ENCODE measurements at regions not wholly inside any gene's neighbourhood (a gene's known extent, or its start where the extent isn't known, plus 50 kb on each side); places are given as distances from the start of the nearest gene placed in this dataset.

GRCh38 chr1:58035523-58035922 is 511.0 kb downstream of the OMA1 start:
- 75% methylated on average over 2 of the region's 2 CpGs for WGBS (ENCODE audit: insufficient coverage, low coverage, low lambda C conversion rate, missing lambda C conversion rate)
- no peaks in the 10 kb centered on the region for H3K27me3 ChIP-seq
- DNase-seq = no peak
- no peak overlapping the region for H3K27ac ChIP-seq
- H3K4me3 ChIP-seq = no peak overlapping the region
- TF ChIP-seq, protein P1, sequence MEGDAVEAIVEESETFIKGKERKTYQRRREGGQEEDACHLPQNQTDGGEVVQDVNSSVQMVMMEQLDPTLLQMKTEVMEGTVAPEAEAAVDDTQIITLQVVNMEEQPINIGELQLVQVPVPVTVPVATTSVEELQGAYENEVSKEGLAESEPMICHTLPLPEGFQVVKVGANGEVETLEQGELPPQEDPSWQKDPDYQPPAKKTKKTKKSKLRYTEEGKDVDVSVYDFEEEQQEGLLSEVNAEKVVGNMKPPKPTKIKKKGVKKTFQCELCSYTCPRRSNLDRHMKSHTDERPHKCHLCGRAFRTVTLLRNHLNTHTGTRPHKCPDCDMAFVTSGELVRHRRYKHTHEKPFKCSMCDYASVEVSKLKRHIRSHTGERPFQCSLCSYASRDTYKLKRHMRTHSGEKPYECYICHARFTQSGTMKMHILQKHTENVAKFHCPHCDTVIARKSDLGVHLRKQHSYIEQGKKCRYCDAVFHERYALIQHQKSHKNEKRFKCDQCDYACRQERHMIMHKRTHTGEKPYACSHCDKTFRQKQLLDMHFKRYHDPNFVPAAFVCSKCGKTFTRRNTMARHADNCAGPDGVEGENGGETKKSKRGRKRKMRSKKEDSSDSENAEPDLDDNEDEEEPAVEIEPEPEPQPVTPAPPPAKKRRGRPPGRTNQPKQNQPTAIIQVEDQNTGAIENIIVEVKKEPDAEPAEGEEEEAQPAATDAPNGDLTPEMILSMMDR (IDR thresholded peaks at IDR 0.05) = no peak
- TF ChIP-seq POLR2A (IDR thresholded peaks at IDR 0.05) = no peak
- intact Hi-C loops (cut with DNase I) = no loop called here
- ATAC-seq = no peak
- no peaks in the 10 kb centered on the region for H3K9me3 ChIP-seq
- H3K36me3 ChIP-seq = no peaks in the 10 kb centered on the region
- H3K4me1 ChIP-seq = peaks cover 0 to 16% (median 2%) of the 10 kb centered on the region in 4 donors

DNA sequence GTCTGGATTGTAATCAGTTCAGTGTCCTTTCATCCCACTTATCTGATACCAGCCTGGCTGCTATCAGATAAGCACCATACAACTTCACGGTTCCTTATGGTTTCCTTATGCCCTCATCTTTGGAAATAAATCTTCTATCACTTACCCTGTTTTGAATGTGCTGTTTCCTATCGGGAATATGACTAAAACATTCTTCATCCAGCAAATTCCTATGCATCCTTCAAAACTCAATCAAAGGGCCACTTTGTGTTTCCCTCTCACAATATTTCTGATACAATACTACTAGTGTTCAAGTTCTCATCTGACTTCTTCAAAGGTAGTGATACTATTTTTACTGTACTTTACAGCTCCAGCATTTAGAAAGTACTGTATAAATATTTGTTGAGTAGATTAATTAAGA is 513.2 kb downstream of the OMA1 start:
- peaks cover 0 to 26% (median 6%) of the 10 kb centered on the region in 4 donors for H3K4me1 ChIP-seq
- intact Hi-C loops (cut with DNase I) = no loop called here
- H3K9me3 ChIP-seq = no peaks in the 10 kb centered on the region
- ATAC-seq = no peak
- DNase-seq = no peak
- H3K36me3 ChIP-seq = no peaks in the 10 kb centered on the region
- H3K27ac ChIP-seq = peak overlapping the region in 1 of 3 donors; percentile 71
- TF ChIP-seq, protein P1 (IDR thresholded peaks at IDR 0.05) = no peak
- no peak for TF ChIP-seq POLR2A (IDR thresholded peaks at IDR 0.05)
- WGBS (ENCODE audit: insufficient coverage, low coverage, low lambda C conversion rate, missing lambda C conversion rate) = 38% methylated on average over 2 of the region's 2 CpGs
- H3K4me3 ChIP-seq = no peak overlapping the region
- no peaks in the 10 kb centered on the region for H3K27me3 ChIP-seq

GRCh38 chr1:58032611-58033073 is 513.9 kb downstream of the OMA1 start:
- H3K4me1 ChIP-seq = peaks cover 0 to 26% (median 6%) of the 10 kb centered on the region in 4 donors
- no peaks in the 10 kb centered on the region for H3K9me3 ChIP-seq
- TF ChIP-seq, protein P1 (IDR thresholded peaks at IDR 0.05) = no peak
- no peak for TF ChIP-seq POLR2A (IDR thresholded peaks at IDR 0.05)
- H3K36me3 ChIP-seq = no peaks in the 10 kb centered on the region
- peak; percentile 22 to 63 (median 61) for DNase-seq
- H3K27me3 ChIP-seq = no peaks in the 10 kb centered on the region
- ATAC-seq = peak; percentile 89 to 91 (median 90)
- 27% methylated on average over 1 of the region's 1 CpG for WGBS (ENCODE audit: insufficient coverage, low coverage, low lambda C conversion rate, missing lambda C conversion rate)
- H3K27ac ChIP-seq = peak overlapping the region in 1 of 3 donors; percentile 71
- intact Hi-C loops (cut with DNase I) = no loop called here
- H3K4me3 ChIP-seq = no peak overlapping the region

- Histone ChIP-seq H3K27me3 (no peaks in the 10 kb centered on the region), H3K27ac (no peak overlapping the region), H3K36me3 (no peaks in the 10 kb centered on the region), H3K4me3 (no peak overlapping the region), H3K9me3 (no peaks in the 10 kb centered on the region), H3K4me1 (peaks cover 0 to 26% (median 6%) of the 10 kb centered on the region in 4 donors)
- DNase-seq (no peak), ATAC-seq (no peak)
- intact Hi-C loops (cut with DNase I) = no loop called here
- WGBS (ENCODE audit: insufficient coverage, low coverage, low lambda C conversion rate, missing lambda C conversion rate) = 57% methylated on average over 5 of the region's 5 CpGs
- TF ChIP-seq, protein P1 (IDR thresholded peaks at IDR 0.05) = no peak
- no peak for TF ChIP-seq POLR2A (IDR thresholded peaks at IDR 0.05)
These were observed 515.1 kb downstream of the OMA1 start for GRCh38 chr1:58031416-58031815.

DNA sequence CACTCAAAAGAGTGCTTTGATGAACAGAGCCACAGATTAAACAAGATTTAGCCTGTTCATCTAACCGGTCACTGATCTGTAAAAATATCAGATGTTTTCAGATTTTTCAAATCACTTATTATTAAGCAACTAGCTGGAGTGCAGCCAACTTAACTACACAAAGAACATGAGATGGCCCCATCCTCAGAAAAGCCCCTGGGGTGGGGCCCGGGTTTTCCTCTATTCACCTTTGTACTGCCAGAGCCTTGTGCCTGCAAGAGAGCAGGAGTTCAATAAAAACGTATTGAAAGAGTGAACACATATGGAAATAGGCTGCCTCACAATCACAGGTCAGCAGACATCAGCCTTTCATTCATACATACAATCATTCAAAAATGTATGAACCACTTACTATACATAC is 516.1 kb downstream of the OMA1 start:
- ATAC-seq (peak in 2 of 4 donors; percentile 11 to 38), DNase-seq (no peak)
- intact Hi-C loops (cut with DNase I) = no loop called here
- H3K4me3 ChIP-seq = no peak overlapping the region
- no peaks in the 10 kb centered on the region for H3K36me3 ChIP-seq
- TF ChIP-seq POLR2A (IDR thresholded peaks at IDR 0.05) = no peak
- TF ChIP-seq, protein P1 (IDR thresholded peaks at IDR 0.05) = no peak
- WGBS (ENCODE audit: insufficient coverage, low coverage, low lambda C conversion rate, missing lambda C conversion rate) = 20% methylated on average over 2 of the region's 3 CpGs
- H3K27me3 ChIP-seq = no peaks in the 10 kb centered on the region
- H3K9me3 ChIP-seq = no peaks in the 10 kb centered on the region
- peaks cover 0 to 26% (median 6%) of the 10 kb centered on the region in 4 donors for H3K4me1 ChIP-seq
- H3K27ac ChIP-seq = no peak overlapping the region
